H9 (cell line): ENCODE measurements at regions not wholly inside any gene's neighbourhood (a gene's known extent, or its start where the extent isn't known, plus 50 kb on each side); places are given as distances from the start of the nearest gene placed in this dataset.

ENCODE experiments used
- DNase-seq: peaks from one replicate; pipeline ENCODE4 v3.0.0-alpha.2; 2017
- H2AFZ ChIP-seq: one replicate; pipeline ENCODE4 v1.6.1; 2013; ENCODE audit warnings: mild to moderate bottlenecking, low read length, control low read depth, moderate library complexity
- H2AK5ac ChIP-seq: 2 replicates; pipeline ENCODE4 v1.6.1; 2013; ENCODE audit warnings: low read length, control low read depth, mixed read lengths; ENCODE audit not compliant: insufficient read length
- H2BK120ac ChIP-seq: one replicate; pipeline ENCODE4 v1.6.1; 2013; ENCODE audit warnings: low read depth, mild to moderate bottlenecking, low read length, control low read depth, inconsistent platforms; ENCODE audit not compliant: poor library complexity, severe bottlenecking
- H2BK12ac ChIP-seq: 2 replicates; pipeline ENCODE4 v1.6.1; 2013; ENCODE audit warnings: low read length, control low read depth, mixed read lengths, low read depth; ENCODE audit not compliant: insufficient read length
- H2BK15ac ChIP-seq: 2 replicates; pipeline ENCODE4 v1.6.1; 2013; ENCODE audit warnings: low read depth, low read length, control low read depth
- H2BK20ac ChIP-seq: one replicate; pipeline ENCODE4 v1.6.1; 2013; ENCODE audit warnings: low read depth, mild to moderate bottlenecking, low read length, control low read depth, inconsistent platforms; ENCODE audit not compliant: poor library complexity, severe bottlenecking
- H2BK5ac ChIP-seq: 2 replicates; pipeline ENCODE4 v1.6.1; 2013; ENCODE audit warnings: low read length, control low read depth, mixed read lengths; ENCODE audit not compliant: insufficient read length
- H3K14ac ChIP-seq: 2 replicates; pipeline ENCODE4 v1.6.1; 2013; ENCODE audit warnings: low read length, control low read depth; ENCODE audit not compliant: insufficient read depth
- H3K18ac ChIP-seq: 2 replicates; pipeline ENCODE4 v1.6.1; 2013; ENCODE audit warnings: low read depth, mild to moderate bottlenecking, mixed read lengths, low read length, control low read depth; ENCODE audit not compliant: insufficient read length
- H3K23ac ChIP-seq: 2 replicates; pipeline ENCODE4 v1.6.1; 2013; ENCODE audit warnings: low read length, control low read depth, mixed read lengths, low read depth; ENCODE audit not compliant: insufficient read length
- H3K23me2 ChIP-seq: 2 replicates; pipeline ENCODE4 v1.6.1; 2013; ENCODE audit warnings: low read depth, mild to moderate bottlenecking, mixed read lengths, low read length, control low read depth; ENCODE audit not compliant: insufficient read length, poor library complexity, severe bottlenecking
- H3K27ac ChIP-seq: 2 replicates; pipeline ENCODE4 v1.5.1; 2013; ENCODE audit warnings: low read length, control low read depth, mixed read lengths, low read depth; ENCODE audit not compliant: insufficient read length
- H3K27me3 ChIP-seq: 2 replicates; pipeline ENCODE4 v1.6.1; 2013; ENCODE audit warnings: low read length, control low read depth, inconsistent platforms; ENCODE audit not compliant: insufficient read depth
- H3K4ac ChIP-seq: 2 replicates; pipeline ENCODE4 v1.6.1; 2013; ENCODE audit warnings: low read depth, mild to moderate bottlenecking, control low read depth, inconsistent platforms, low read length, moderate library complexity
- H3K4me1 ChIP-seq: 2 replicates; pipeline ENCODE4 v1.6.1; 2013; ENCODE audit warnings: low read length, control low read depth, inconsistent platforms; ENCODE audit not compliant: insufficient read depth
- H3K4me2 ChIP-seq: 2 replicates; pipeline ENCODE4 v1.6.1; 2013; ENCODE audit warnings: low read length, control low read depth, mixed read lengths; ENCODE audit not compliant: insufficient read length, insufficient read depth
- H3K56ac ChIP-seq: 2 replicates; pipeline ENCODE4 v1.6.1; 2013; ENCODE audit warnings: low read depth, mild to moderate bottlenecking, mixed read lengths, low read length, control low read depth; ENCODE audit not compliant: insufficient read length
- H3K79me1 ChIP-seq: 2 replicates; pipeline ENCODE4 v1.6.1; 2013; ENCODE audit warnings: low read depth, mild to moderate bottlenecking, moderate library complexity, low read length, control low read depth, inconsistent platforms; ENCODE audit not compliant: insufficient read depth, poor library complexity, severe bottlenecking
- H3K79me2 ChIP-seq: 2 replicates; pipeline ENCODE4 v1.6.1; 2013; ENCODE audit warnings: low read length, control low read depth, inconsistent platforms; ENCODE audit not compliant: insufficient read depth
- H3K9ac ChIP-seq: 2 replicates; pipeline ENCODE4 v1.6.1; 2013; ENCODE audit warnings: low read length, control low read depth, mixed read lengths; ENCODE audit not compliant: insufficient read length; ENCODE audit errors: extremely low read depth
- H3K9me3 ChIP-seq: one replicate; pipeline ENCODE4 v1.6.1; 2013; ENCODE audit warnings: low read depth, low read length, inconsistent platforms; ENCODE audit not compliant: control insufficient read depth
- H3T11ph ChIP-seq: one replicate; pipeline ENCODE4 v1.6.1; 2013; ENCODE audit warnings: mild to moderate bottlenecking, low read length, control low read depth, inconsistent platforms
- H4K20me1 ChIP-seq: one replicate; pipeline ENCODE4 v1.6.1; 2013; ENCODE audit not compliant: control insufficient read depth, insufficient read length, insufficient read depth
- H4K5ac ChIP-seq: 2 replicates; pipeline ENCODE4 v1.6.1; 2013; ENCODE audit warnings: low read depth, mild to moderate bottlenecking, mixed read lengths, low read length, control low read depth; ENCODE audit not compliant: insufficient read length
- H4K8ac ChIP-seq: replicated peaks from 2 replicates; pipeline ENCODE4 v1.6.1; 2013; ENCODE audit warnings: low read length, control low read depth, mixed read lengths, low read depth; ENCODE audit not compliant: insufficient read length
- H4K91ac ChIP-seq: 2 replicates; pipeline ENCODE4 v1.6.1; 2013; ENCODE audit warnings: low read depth, mild to moderate bottlenecking, moderate library complexity, mixed read lengths, low read length, control low read depth; ENCODE audit not compliant: insufficient read length
- H3K27ac Mint-ChIP-seq, 3 experiments: 2 replicates in 2 of 3; 3 replicates in 1 of 3; pipeline ENCODE4 v1.8.0; 2020 to 2021; ENCODE audit warnings: mixed read lengths in 3 of 3, mild to moderate bottlenecking in 1 of 3, moderate library complexity in 1 of 3
- H3K27me3 Mint-ChIP-seq: 2 replicates; pipeline ENCODE4 v1.8.0; 2021; ENCODE audit warnings: low read depth, mild to moderate bottlenecking, moderate library complexity, mixed read lengths
- H3K36me3 Mint-ChIP-seq, 3 experiments: 2 replicates in 2 of 3; 3 replicates in 1 of 3; pipeline ENCODE4 v1.8.0; 2020 to 2021; ENCODE audit warnings: low read depth in 3 of 3, mixed read lengths in 3 of 3; ENCODE audit not compliant: insufficient read depth in 1 of 3
- H3K4me1 Mint-ChIP-seq, 2 experiments: 2 replicates each; pipeline ENCODE4 v1.8.0; 2020; ENCODE audit warnings: mixed read lengths in 2 of 2
- H3K4me3 Mint-ChIP-seq, 2 experiments: 2 replicates in 1 of 2; 3 replicates in 1 of 2; pipeline ENCODE4 v1.8.0; 2020 to 2021; ENCODE audit warnings: mild to moderate bottlenecking in 2 of 2, mixed read lengths in 2 of 2, moderate library complexity in 1 of 2
- H3K9me3 Mint-ChIP-seq, 2 experiments: 2 replicates in 1 of 2; 3 replicates in 1 of 2; pipeline ENCODE4 v1.8.0; 2020; ENCODE audit warnings: mild to moderate bottlenecking in 2 of 2, mixed read lengths in 2 of 2, moderate library complexity in 1 of 2
- CTCF ChIP-seq: fragments of 200-600 bp; sonication (generic); conservative IDR thresholded peaks from 3 replicates; pipeline ENCODE4 v1.8.0; 2021; ENCODE audit warnings: antibody characterized with exemption, mild to moderate bottlenecking
- WGBS: extraction: QIAGEN DNeasy Blood & Tissue Kit; methylation state at CpG from one replicate; pipeline ENCODE4 v1.1.7; 2013; ENCODE audit warnings: missing lambda C conversion rate, low lambda C conversion rate, mixed read lengths; ENCODE audit not compliant: insufficient read length; ENCODE audit errors: extremely low coverage; 5-methylcytosine and 5-hydroxymethylcytosine counted together

GRCh38 chr13:81025091-81025490 lies 684.2 kb upstream of the SPRY2 start:
- no peak overlapping the region for H2AK5ac ChIP-seq
- no peak for TF ChIP-seq CTCF
- peaks cover 4 to 7% of the 10 kb centered on the region in 2 experiments; a peak in 4 of 5 replicates for H3K9me3 Mint-ChIP-seq
- H3K79me1 ChIP-seq, result no peaks in the 10 kb centered on the region
- no peaks in the 10 kb centered on the region for H3K23me2 ChIP-seq
- H3K36me3 Mint-ChIP-seq, result peaks cover 0 to 6% (median 0%) of the 10 kb centered on the region in 3 experiments; a peak in 2 of 7 replicates
- no peak overlapping the region for H3K23ac ChIP-seq
- no peak overlapping the region for H2BK15ac ChIP-seq
- H3K27ac ChIP-seq, result no peak overlapping the region
- H3K4me2 ChIP-seq, result no peak overlapping the region
- no peak overlapping the region for H2BK120ac ChIP-seq
- WGBS, result no CpG with 5 or more reads among the region's 3 CpGs
- H3K14ac ChIP-seq, result no peak overlapping the region
- H3K9me3 ChIP-seq, result no peaks in the 10 kb centered on the region
- no peak overlapping the region for H3K56ac ChIP-seq
- H4K20me1 ChIP-seq, result no peaks in the 10 kb centered on the region
- no peak overlapping the region for H2AFZ ChIP-seq
- H3K4me3 Mint-ChIP-seq, result no peak overlapping the region
- H3K79me2 ChIP-seq, result no peaks in the 10 kb centered on the region
- no peaks in the 10 kb centered on the region for H3K27me3 ChIP-seq
- no peak overlapping the region for H3K9ac ChIP-seq
- H3K27me3 Mint-ChIP-seq, result no peaks in the 10 kb centered on the region
- no peak overlapping the region for H2BK12ac ChIP-seq
- no peak overlapping the region for H4K91ac ChIP-seq
- no peaks in the 10 kb centered on the region for H3K4me1 Mint-ChIP-seq
- no peak for DNase-seq
- no peak overlapping the region for H4K8ac ChIP-seq
- H4K5ac ChIP-seq, result no peak overlapping the region
- H3K18ac ChIP-seq, result no peak overlapping the region
- H3K4ac ChIP-seq, result no peak overlapping the region
- no peak overlapping the region for H3K27ac Mint-ChIP-seq
- no peak overlapping the region for H2BK20ac ChIP-seq
- H2BK5ac ChIP-seq, result no peak overlapping the region
- no peaks in the 10 kb centered on the region for H3K4me1 ChIP-seq
- H3T11ph ChIP-seq, result no peak overlapping the region
